ENCODE measurements at regions not wholly inside any gene's neighbourhood (a gene's known extent, or its start where the extent isn't known, plus 50 kb on each side); places are given as distances from the start of the nearest gene placed in this dataset.

DNA sequence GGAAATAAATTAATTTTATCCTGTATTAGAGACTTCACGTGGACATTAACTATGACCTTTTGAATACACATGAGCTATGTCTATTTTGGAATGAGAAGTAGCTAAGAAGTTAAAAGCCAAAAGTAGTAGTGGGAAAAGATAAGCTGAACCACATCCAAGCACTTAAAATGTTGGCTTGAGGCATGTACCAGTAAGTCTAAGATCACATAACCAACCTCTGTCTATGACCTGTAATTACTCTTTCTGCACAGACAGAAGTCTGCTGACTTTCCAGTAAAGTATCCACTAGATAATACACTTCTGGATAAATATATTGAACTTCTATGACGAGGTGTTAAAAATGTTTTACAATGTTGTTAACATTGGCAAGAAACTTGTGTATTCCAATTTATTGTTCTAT lies 68.7 kb downstream of the LIG4 start:
- no peak for TF ChIP-seq POLR2A (IDR thresholded peaks at IDR 0.05; ENCODE audit: low read depth)
- TF ChIP-seq, protein P1, sequence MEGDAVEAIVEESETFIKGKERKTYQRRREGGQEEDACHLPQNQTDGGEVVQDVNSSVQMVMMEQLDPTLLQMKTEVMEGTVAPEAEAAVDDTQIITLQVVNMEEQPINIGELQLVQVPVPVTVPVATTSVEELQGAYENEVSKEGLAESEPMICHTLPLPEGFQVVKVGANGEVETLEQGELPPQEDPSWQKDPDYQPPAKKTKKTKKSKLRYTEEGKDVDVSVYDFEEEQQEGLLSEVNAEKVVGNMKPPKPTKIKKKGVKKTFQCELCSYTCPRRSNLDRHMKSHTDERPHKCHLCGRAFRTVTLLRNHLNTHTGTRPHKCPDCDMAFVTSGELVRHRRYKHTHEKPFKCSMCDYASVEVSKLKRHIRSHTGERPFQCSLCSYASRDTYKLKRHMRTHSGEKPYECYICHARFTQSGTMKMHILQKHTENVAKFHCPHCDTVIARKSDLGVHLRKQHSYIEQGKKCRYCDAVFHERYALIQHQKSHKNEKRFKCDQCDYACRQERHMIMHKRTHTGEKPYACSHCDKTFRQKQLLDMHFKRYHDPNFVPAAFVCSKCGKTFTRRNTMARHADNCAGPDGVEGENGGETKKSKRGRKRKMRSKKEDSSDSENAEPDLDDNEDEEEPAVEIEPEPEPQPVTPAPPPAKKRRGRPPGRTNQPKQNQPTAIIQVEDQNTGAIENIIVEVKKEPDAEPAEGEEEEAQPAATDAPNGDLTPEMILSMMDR (IDR thresholded peaks at IDR 0.05), result no peak
- TF ChIP-seq EP300 (IDR thresholded peaks at IDR 0.05), result no peak
- no peak for TF ChIP-seq POLR2AphosphoS5 (IDR thresholded peaks at IDR 0.05)
